ENCODE measurements at regions not wholly inside any gene's neighbourhood (a gene's known extent, or its start where the extent isn't known, plus 50 kb on each side); places are given as distances from the start of the nearest gene placed in this dataset.

DNA sequence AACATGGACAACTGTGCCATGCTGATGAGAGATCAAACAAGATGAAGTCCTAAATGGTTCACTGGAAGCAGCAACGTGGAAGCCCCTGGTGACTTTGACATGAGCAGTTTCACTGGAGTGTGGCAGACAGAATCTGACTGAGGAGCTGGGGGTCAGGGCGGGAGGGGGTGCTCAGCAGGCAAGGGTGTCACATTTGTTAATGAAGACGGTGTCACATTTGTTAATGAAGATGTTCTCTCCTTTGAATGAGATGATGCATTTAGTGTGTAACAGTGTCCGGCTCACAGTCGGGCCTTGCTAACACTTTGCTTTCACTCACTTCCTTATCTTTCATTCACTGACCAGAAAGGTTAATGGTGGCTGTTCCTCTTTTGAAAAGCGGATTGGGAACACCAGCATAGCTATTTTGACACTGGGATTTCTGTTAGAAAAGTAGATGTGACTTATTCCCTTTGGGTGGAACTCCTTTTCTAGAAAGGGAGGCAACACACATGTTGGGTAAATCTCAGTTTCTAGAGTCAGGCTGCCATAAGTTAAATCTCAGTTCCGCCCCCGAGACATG, 693.7 kb downstream of the UQCRFS1 start:
- intact Hi-C loops (cut with micrococcal nuclease): no loop called here
- Histone ChIP-seq H3K4me3 (replicated peaks in 1 of 3; ENCODE audit: insufficient read depth in 1 of 3, low read depth in 1 of 3, low read length in 3 of 3) (no peak overlapping the region), H3K79me2 (ENCODE audit: control insufficient read depth, insufficient read depth, low read length) (no peaks in the 10 kb centered on the region), H3K9ac (replicated peaks; ENCODE audit: extremely low read depth, insufficient read depth, low read length) (no peak overlapping the region), H4K20me1 (replicated peaks; ENCODE audit: control insufficient read depth, extremely low read depth, insufficient read depth, low read length) (no peaks in the 10 kb centered on the region), H3K36me3 (ENCODE audit: control insufficient read depth in 2 of 2, extremely low read depth in 1 of 2, insufficient read depth in 2 of 2, low read length in 2 of 2) (no peaks in the 10 kb centered on the region), H3K9me3 (replicated peaks; ENCODE audit: control insufficient read depth, insufficient read depth, low read length) (peaks cover 2% of the 10 kb centered on the region), H3K27me3 (ENCODE audit: control insufficient read depth in 2 of 2, insufficient read depth in 2 of 2, low read length in 2 of 2) (no peaks in the 10 kb centered on the region), H3K4me1 (ENCODE audit: control insufficient read depth, extremely low read depth, insufficient read depth, low read length) (no peaks in the 10 kb centered on the region), H2AFZ (ENCODE audit: low read depth, low read length) (no peak overlapping the region), H3K27ac (ENCODE audit: insufficient read depth, low read depth, low read length) (no peak overlapping the region), H3K4me2 (ENCODE audit: insufficient read depth, low read length) (no peak overlapping the region), H3K9me1 (replicated peaks; ENCODE audit: control insufficient read depth, extremely low read depth, insufficient read depth, low read length) (no peaks in the 10 kb centered on the region)
- ChIA-PET CTCF (no interaction called here), POLR2A (no interaction called here)
- dilution Hi-C loops (cut with MboI; ENCODE audit: extremely low pct_ligation_motif_present, low sequenced_read_pairs): no loop called here
- TF ChIP-seq FOS (IDR thresholded peaks at IDR 0.05; ENCODE audit: borderline replicate concordance, insufficient read depth, low read length): no peak
- TF ChIP-seq EZH2 (IDR thresholded peaks at IDR 0.05; ENCODE audit: borderline replicate concordance, low read depth, low read length, severe bottlenecking): no peak
- no peak for TF ChIP-seq GATA2 (IDR thresholded peaks at IDR 0.05; ENCODE audit: insufficient read depth, insufficient read length, low read depth, low read length)
- no peak for TF ChIP-seq POLR2AphosphoS5 (IDR thresholded peaks at IDR 0.05; ENCODE audit: insufficient read depth, low read depth, low read length)
- no peak for TF ChIP-seq MYC (IDR thresholded peaks at IDR 0.05; ENCODE audit: low read depth, low read length)
- TF ChIP-seq JUN (IDR thresholded peaks at IDR 0.05; ENCODE audit: borderline replicate concordance, insufficient read depth, insufficient read length, low read depth): no peak
- no peak for TF ChIP-seq POLR2A (IDR thresholded peaks at IDR 0.05; ENCODE audit: low read depth, low read length)
- TF ChIP-seq, protein P1, sequence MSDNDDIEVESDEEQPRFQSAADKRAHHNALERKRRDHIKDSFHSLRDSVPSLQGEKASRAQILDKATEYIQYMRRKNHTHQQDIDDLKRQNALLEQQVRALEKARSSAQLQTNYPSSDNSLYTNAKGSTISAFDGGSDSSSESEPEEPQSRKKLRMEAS (IDR thresholded peaks at IDR 0.05; ENCODE audit: insufficient read depth, insufficient read length): no peak
- no peak for TF ChIP-seq CTCF (IDR thresholded peaks at IDR 0.05; ENCODE audit: extremely low read depth in 1 of 2, insufficient read depth in 1 of 2, low read depth in 1 of 2, low read length in 2 of 2)
- no TSS peak for BruUV-seq (replicated peaks)
- DNase-seq (ENCODE audit: low read depth, low spot score): no peak
- FAIRE-seq: no peak

Data from endothelial cell of umbilical vein (primary cell).